OCI-LY7 (cell line): ENCODE measurements at regions not wholly inside any gene's neighbourhood (a gene's known extent, or its start where the extent isn't known, plus 50 kb on each side); places are given as distances from the start of the nearest gene placed in this dataset.

ENCODE experiments used
- EZH2phosphoT487 ChIP-seq: fragments of 200-600 bp; sonication (generic); IDR thresholded peaks from 2 replicates; pipeline ENCODE4 v1.6.1; 2018; ENCODE audit warnings: low read depth, borderline replicate concordance, mild to moderate bottlenecking, mixed run types, antibody characterized with exemption, low read length, moderate library complexity, mixed read lengths
- TF ChIP-seq, protein P1 (sequence below): fragments of 200-600 bp; sonication (generic); conservative IDR thresholded peaks from 2 replicates; pipeline ENCODE4 v1.5.1; 2014; ENCODE audit warnings: mild to moderate bottlenecking, antibody characterized with exemption, low read length, moderate library complexity, mixed read lengths

GRCh38 chr2:19068206-19068605 lies 290.2 kb downstream of the OSR1 start:
- TF ChIP-seq EZH2phosphoT487, result no peak
- TF ChIP-seq, protein P1, sequence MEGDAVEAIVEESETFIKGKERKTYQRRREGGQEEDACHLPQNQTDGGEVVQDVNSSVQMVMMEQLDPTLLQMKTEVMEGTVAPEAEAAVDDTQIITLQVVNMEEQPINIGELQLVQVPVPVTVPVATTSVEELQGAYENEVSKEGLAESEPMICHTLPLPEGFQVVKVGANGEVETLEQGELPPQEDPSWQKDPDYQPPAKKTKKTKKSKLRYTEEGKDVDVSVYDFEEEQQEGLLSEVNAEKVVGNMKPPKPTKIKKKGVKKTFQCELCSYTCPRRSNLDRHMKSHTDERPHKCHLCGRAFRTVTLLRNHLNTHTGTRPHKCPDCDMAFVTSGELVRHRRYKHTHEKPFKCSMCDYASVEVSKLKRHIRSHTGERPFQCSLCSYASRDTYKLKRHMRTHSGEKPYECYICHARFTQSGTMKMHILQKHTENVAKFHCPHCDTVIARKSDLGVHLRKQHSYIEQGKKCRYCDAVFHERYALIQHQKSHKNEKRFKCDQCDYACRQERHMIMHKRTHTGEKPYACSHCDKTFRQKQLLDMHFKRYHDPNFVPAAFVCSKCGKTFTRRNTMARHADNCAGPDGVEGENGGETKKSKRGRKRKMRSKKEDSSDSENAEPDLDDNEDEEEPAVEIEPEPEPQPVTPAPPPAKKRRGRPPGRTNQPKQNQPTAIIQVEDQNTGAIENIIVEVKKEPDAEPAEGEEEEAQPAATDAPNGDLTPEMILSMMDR, result no peak
